Peyer's patch (tissue), 4 donors: ENCODE measurements at regions not wholly inside any gene's neighbourhood (a gene's known extent, or its start where the extent isn't known, plus 50 kb on each side); places are given as distances from the start of the nearest gene placed in this dataset.

Experiments
- POLR2A ChIP-seq, 2 donors: fragments of 450-650 bp; IDR thresholded peaks; one replicate each; pipeline ENCODE4 v1.5.1; 2017; ENCODE audit warnings: antibody characterized with exemption in 2 of 2, mild to moderate bottlenecking in 2 of 2, moderate library complexity in 2 of 2
- TF ChIP-seq, protein P1 (sequence below), 6 experiments: fragments of 450-650 bp in 4 of 6; fragments of 200-600 bp in 2 of 6; sonication (generic) in 1 of 6; IDR thresholded peaks; one replicate each; pipeline ENCODE4 v1.5.1; 2017 to 2019; ENCODE audit warnings: antibody characterized with exemption in 6 of 6, mild to moderate bottlenecking in 3 of 6, moderate library complexity in 1 of 6

GRCh38 chr2:41141146-41141791 is 689.4 kb upstream of the SLC8A1 start:
- TF ChIP-seq, protein P1, sequence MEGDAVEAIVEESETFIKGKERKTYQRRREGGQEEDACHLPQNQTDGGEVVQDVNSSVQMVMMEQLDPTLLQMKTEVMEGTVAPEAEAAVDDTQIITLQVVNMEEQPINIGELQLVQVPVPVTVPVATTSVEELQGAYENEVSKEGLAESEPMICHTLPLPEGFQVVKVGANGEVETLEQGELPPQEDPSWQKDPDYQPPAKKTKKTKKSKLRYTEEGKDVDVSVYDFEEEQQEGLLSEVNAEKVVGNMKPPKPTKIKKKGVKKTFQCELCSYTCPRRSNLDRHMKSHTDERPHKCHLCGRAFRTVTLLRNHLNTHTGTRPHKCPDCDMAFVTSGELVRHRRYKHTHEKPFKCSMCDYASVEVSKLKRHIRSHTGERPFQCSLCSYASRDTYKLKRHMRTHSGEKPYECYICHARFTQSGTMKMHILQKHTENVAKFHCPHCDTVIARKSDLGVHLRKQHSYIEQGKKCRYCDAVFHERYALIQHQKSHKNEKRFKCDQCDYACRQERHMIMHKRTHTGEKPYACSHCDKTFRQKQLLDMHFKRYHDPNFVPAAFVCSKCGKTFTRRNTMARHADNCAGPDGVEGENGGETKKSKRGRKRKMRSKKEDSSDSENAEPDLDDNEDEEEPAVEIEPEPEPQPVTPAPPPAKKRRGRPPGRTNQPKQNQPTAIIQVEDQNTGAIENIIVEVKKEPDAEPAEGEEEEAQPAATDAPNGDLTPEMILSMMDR (IDR thresholded peaks at IDR 0.05): no peak
- TF ChIP-seq POLR2A (IDR thresholded peaks at IDR 0.05): no peak
